GM12878 (cell line): ENCODE measurements at regions not wholly inside any gene's neighbourhood (a gene's known extent, or its start where the extent isn't known, plus 50 kb on each side); places are given as distances from the start of the nearest gene placed in this dataset.

Experiments used
- ATAC-seq: fragments of 200-7000 bp; cut with Tn5 transposase; 3 replicates; pipeline ENCODE4 v1.9.1; 2020; ENCODE audit warnings: mild to moderate bottlenecking, moderate library complexity
- BruUV-seq: library from RNA; stranded (reverse); fragments of 400-500 nt; replicated peaks from 2 replicates; lab custom pipeline; 2021; lab: Mats Ljungman, UMichigan
- CTCF ChIA-PET: fragments of 300-600 bp; sonication (Branson Sonifier 250); formaldehyde crosslinking; extraction: SDS; loops from one replicate; lab custom pipeline; 2021; ENCODE audit warnings: inconsistent platforms; lab: Yijun Ruan, JAX
- POLR2A ChIA-PET: fragments of 350-600 bp; formaldehyde crosslinking; extraction: SDS; loops from one replicate; lab custom pipeline; 2021; ENCODE audit warnings: inconsistent platforms; lab: Charles Lee
- RAD21 ChIA-PET: fragments of 300-600 bp; sonication (Branson Sonifier 250); formaldehyde crosslinking; loops from one replicate; lab custom pipeline; 2023; ENCODE audit warnings: antibody characterized with exemption; ENCODE audit not compliant: unreplicated experiment; lab: Charles Lee
- SMC1A ChIA-PET: fragments of 300-600 bp; sonication (Branson Sonifier 250); formaldehyde crosslinking; loops from one replicate; lab custom pipeline; 2023; ENCODE audit not compliant: unreplicated experiment, uncharacterized antibody; lab: Charles Lee
- DNase-seq: peaks from one replicate; pipeline ENCODE4 v3.0.0-alpha.2; 2011; ENCODE audit warnings: low read depth, low spot score
- FAIRE-seq: peaks from 3 replicates; lab custom pipeline; 2011; peaks lifted over from hg19 to GRCh38; lab: Jason Lieb, UNC
- H2AFZ ChIP-seq: 2 replicates; pipeline ENCODE4 v1.6.0; 2011; ENCODE audit warnings: low read depth, low read length, control low read depth; ENCODE audit not compliant: control insufficient read depth
- H3K27ac ChIP-seq: 2 replicates; pipeline ENCODE4 v1.5.1; 2011; ENCODE audit warnings: control low read depth; ENCODE audit not compliant: control insufficient read depth, insufficient read depth
- H3K27me3 ChIP-seq, 2 experiments: replicated peaks in 1 of 2; 2 replicates each; pipeline versions ENCODE4 v1.6.0 to v1.6.1; 2011; ENCODE audit warnings: low read length in 1 of 2; ENCODE audit not compliant: control insufficient read depth in 2 of 2, insufficient read depth in 2 of 2
- H3K36me3 ChIP-seq, 2 experiments: 2 replicates each; pipeline ENCODE4 v1.5.1; 2011; ENCODE audit warnings: low read length in 1 of 2; ENCODE audit not compliant: control insufficient read depth in 2 of 2, insufficient read depth in 2 of 2
- H3K4me1 ChIP-seq: 2 replicates; pipeline ENCODE4 v1.6.1; 2011; ENCODE audit warnings: mild to moderate bottlenecking, low read length, moderate library complexity, mixed read lengths; ENCODE audit not compliant: control insufficient read depth, insufficient read depth
- H3K4me2 ChIP-seq: 2 replicates; pipeline ENCODE4 v1.6.0; 2011; ENCODE audit warnings: control low read depth; ENCODE audit not compliant: control insufficient read depth, insufficient read depth
- H3K4me3 ChIP-seq: fragments of 200-600 bp; sonication (generic); 2 replicates; pipeline ENCODE4 v1.5.1; 2016
- H3K79me2 ChIP-seq: 2 replicates; pipeline ENCODE4 v1.6.0; 2011; ENCODE audit warnings: low read length; ENCODE audit not compliant: control insufficient read depth, insufficient read depth
- H3K9ac ChIP-seq: 2 replicates; pipeline ENCODE4 v1.8.0; 2011; ENCODE audit warnings: low read length, control low read depth, mixed read lengths; ENCODE audit not compliant: control insufficient read depth, insufficient read depth
- H3K9me3 ChIP-seq: replicated peaks from 3 replicates; pipeline ENCODE4 v1.5.1; 2011; ENCODE audit warnings: mild to moderate bottlenecking, low read length; ENCODE audit not compliant: control insufficient read depth, insufficient read depth
- H4K20me1 ChIP-seq: 2 replicates; pipeline ENCODE4 v1.6.0; 2011; ENCODE audit not compliant: control insufficient read depth, insufficient read depth
- JUND ChIP-seq: IDR thresholded peaks from 2 replicates; pipeline ENCODE4 v1.6.1; 2012; ENCODE audit warnings: low read depth, mild to moderate bottlenecking, low read length, improper control_type of control experiment, moderate library complexity
- MYC ChIP-seq: IDR thresholded peaks from 2 replicates; pipeline ENCODE4 v1.6.1; 2011; ENCODE audit warnings: mild to moderate bottlenecking, low read length, moderate library complexity, inconsistent platforms; ENCODE audit not compliant: insufficient read depth, insufficient replicate concordance, insufficient read length, severe bottlenecking
- ZNF217 ChIP-seq: fragments of 450-650 bp; IDR thresholded peaks from 2 replicates; pipeline ENCODE4 v1.6.1; 2017; ENCODE audit warnings: antibody characterized with exemption, mild to moderate bottlenecking
- WGBS: methylation state at CpG from one replicate; pipeline ENCODE4 v1.1.6; 2016; ENCODE audit warnings: low lambda C conversion rate; ENCODE audit not compliant: insufficient replicate concordance, insufficient coverage; ENCODE audit errors: missing lambda C conversion rate; 5-methylcytosine and 5-hydroxymethylcytosine counted together
- in situ Hi-C: fragments of 300-500 bp; cut with MboI; formaldehyde crosslinking; loops from 9 replicates; pipeline ENCODE4 v1.14.3; 2018; ENCODE audit warnings: mixed read lengths
- intact Hi-C: fragments of 100-400 bp; cut with micrococcal nuclease; formaldehyde crosslinking; loops from one replicate; pipeline ENCODE4 v1.14.2; 2022; ENCODE audit not compliant: unreplicated experiment
- TF ChIP-seq, protein P1 (sequence below): fragments of 150-350 bp; IDR thresholded peaks from 2 replicates; pipeline ENCODE4 v1.6.1; 2014; ENCODE audit warnings: mild to moderate bottlenecking, low read depth, low read length
- TF ChIP-seq, protein P2 (sequence below): IDR thresholded peaks from 2 replicates; pipeline ENCODE4 v1.6.1; 2011; ENCODE audit warnings: mild to moderate bottlenecking, low read depth, low read length, moderate library complexity; ENCODE audit not compliant: insufficient replicate concordance
- TF ChIP-seq, protein P3 (sequence below): fragments of 450-650 bp; IDR thresholded peaks from 2 replicates; pipeline ENCODE4 v1.6.1; 2017; ENCODE audit warnings: mild to moderate bottlenecking
- TF ChIP-seq, protein P4 (sequence below): fragments of 450-650 bp; formaldehyde crosslinking; IDR thresholded peaks from 2 replicates; pipeline ENCODE4 v1.4.0; 2022; ENCODE audit warnings: mild to moderate bottlenecking, moderate library complexity

DNA sequence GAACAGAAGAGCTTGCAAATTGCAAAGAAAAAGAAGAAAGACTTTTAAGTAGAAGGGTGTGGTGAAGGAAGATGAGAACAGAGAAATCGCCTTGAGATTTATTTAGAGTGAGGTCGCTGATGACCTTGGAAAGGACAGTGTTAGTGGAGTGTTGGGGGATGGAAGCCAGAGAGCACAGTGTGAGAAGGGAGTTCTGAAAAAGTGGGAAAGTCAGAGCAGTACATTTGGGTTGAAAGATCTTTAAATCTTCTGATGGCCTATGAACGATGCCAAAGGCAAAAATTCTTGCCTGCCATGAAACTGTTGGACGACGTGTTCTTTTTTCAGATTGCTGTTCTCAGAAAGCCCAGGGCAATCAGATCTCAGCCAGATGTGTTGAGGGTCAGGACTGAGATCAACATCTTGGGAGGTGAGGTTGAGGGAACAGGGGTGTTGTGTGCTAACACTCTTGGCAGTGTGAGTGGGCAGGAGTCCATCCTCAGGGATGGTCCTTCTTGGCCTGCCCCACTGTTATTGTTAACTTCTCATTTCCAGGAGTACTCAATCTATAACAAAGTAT is 330.1 kb downstream of the MAP2K6 start:
- in situ Hi-C loops (no loop called here), intact Hi-C loops (no loop called here)
- Histone ChIP-seq H3K27ac (no peak overlapping the region), H3K4me2 (no peak overlapping the region), H3K36me3 (no peaks in the 10 kb centered on the region), H3K79me2 (no peaks in the 10 kb centered on the region)
- CTCF ChIA-PET = no interaction called here
- WGBS = 3% methylated on average over 5 of the region's 5 CpGs
- BruUV-seq = no TSS peak
- no peak for ATAC-seq
- DNase-seq = no peak
- TF ChIP-seq MYC (no peak), ZNF217 (no peak), JUND (no peak)
- TF ChIP-seq, protein P1, sequence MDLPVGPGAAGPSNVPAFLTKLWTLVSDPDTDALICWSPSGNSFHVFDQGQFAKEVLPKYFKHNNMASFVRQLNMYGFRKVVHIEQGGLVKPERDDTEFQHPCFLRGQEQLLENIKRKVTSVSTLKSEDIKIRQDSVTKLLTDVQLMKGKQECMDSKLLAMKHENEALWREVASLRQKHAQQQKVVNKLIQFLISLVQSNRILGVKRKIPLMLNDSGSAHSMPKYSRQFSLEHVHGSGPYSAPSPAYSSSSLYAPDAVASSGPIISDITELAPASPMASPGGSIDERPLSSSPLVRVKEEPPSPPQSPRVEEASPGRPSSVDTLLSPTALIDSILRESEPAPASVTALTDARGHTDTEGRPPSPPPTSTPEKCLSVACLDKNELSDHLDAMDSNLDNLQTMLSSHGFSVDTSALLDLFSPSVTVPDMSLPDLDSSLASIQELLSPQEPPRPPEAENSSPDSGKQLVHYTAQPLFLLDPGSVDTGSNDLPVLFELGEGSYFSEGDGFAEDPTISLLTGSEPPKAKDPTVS = no peak
- TF ChIP-seq, protein P2, sequence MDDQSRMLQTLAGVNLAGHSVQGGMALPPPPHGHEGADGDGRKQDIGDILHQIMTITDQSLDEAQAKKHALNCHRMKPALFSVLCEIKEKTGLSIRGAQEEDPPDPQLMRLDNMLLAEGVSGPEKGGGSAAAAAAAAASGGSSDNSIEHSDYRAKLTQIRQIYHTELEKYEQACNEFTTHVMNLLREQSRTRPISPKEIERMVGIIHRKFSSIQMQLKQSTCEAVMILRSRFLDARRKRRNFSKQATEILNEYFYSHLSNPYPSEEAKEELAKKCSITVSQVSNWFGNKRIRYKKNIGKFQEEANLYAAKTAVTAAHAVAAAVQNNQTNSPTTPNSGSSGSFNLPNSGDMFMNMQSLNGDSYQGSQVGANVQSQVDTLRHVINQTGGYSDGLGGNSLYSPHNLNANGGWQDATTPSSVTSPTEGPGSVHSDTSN = no peak
- TF ChIP-seq, protein P3, sequence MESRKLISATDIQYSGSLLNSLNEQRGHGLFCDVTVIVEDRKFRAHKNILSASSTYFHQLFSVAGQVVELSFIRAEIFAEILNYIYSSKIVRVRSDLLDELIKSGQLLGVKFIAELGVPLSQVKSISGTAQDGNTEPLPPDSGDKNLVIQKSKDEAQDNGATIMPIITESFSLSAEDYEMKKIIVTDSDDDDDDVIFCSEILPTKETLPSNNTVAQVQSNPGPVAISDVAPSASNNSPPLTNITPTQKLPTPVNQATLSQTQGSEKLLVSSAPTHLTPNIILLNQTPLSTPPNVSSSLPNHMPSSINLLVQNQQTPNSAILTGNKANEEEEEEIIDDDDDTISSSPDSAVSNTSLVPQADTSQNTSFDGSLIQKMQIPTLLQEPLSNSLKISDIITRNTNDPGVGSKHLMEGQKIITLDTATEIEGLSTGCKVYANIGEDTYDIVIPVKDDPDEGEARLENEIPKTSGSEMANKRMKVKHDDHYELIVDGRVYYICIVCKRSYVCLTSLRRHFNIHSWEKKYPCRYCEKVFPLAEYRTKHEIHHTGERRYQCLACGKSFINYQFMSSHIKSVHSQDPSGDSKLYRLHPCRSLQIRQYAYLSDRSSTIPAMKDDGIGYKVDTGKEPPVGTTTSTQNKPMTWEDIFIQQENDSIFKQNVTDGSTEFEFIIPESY = no peak
- TF ChIP-seq, protein P4, sequence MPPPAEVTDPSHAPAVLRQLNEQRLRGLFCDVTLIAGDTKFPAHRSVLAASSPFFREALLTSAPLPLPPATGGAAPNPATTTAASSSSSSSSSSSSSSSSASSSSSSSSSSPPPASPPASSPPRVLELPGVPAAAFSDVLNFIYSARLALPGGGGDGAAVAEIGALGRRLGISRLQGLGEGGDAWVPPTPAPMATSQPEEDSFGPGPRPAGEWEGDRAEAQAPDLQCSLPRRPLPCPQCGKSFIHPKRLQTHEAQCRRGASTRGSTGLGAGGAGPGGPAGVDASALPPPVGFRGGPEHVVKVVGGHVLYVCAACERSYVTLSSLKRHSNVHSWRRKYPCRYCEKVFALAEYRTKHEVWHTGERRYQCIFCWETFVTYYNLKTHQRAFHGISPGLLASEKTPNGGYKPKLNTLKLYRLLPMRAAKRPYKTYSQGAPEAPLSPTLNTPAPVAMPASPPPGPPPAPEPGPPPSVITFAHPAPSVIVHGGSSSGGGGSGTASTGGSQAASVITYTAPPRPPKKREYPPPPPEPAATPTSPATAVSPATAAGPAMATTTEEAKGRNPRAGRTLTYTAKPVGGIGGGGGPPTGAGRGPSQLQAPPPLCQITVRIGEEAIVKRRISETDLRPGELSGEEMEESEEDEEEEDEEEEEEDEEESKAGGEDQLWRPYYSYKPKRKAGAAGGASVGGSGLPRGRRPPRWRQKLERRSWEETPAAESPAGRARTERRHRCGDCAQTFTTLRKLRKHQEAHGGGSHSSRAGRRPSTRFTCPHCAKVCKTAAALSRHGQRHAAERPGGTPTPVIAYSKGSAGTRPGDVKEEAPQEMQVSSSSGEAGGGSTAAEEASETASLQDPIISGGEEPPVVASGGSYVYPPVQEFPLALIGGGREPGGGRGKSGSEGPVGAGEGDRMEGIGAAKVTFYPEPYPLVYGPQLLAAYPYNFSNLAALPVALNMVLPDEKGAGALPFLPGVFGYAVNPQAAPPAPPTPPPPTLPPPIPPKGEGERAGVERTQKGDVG (CRISPR knock-in tag) = no peak
- TF ChIP-seq, all 136 proteins: peak for 0
- Histone ChIP-seq H3K9me3 (no peaks in the 10 kb centered on the region), H2AFZ (no peak overlapping the region), H3K4me3 (no peak overlapping the region), H3K27me3 (no peaks in the 10 kb centered on the region), H3K4me1 (no peaks in the 10 kb centered on the region), H3K9ac (no peak overlapping the region), H4K20me1 (no peaks in the 10 kb centered on the region)
- ChIA-PET RAD21 (no interaction called here), SMC1A (no interaction called here), POLR2A (no interaction called here)
- FAIRE-seq = no peak
